ENCODE measurements at regions not wholly inside any gene's neighbourhood (a gene's known extent, or its start where the extent isn't known, plus 50 kb on each side); places are given as distances from the start of the nearest gene placed in this dataset.

- TF ChIP-seq CTCF (IDR thresholded peaks at IDR 0.05) (no peak), EZH2 (IDR thresholded peaks at IDR 0.05; ENCODE audit: borderline replicate concordance, insufficient read depth, low read depth, low read length, poor library complexity, severe bottlenecking) (no peak)
Measured at GRCh38 chr20:37630993-37631392, 62.8 kb upstream of the CTNNBL1 start.

Measured in B cell (primary cell).